ENCODE measurements at regions not wholly inside any gene's neighbourhood (a gene's known extent, or its start where the extent isn't known, plus 50 kb on each side); places are given as distances from the start of the nearest gene placed in this dataset.
"Not testable (repeated sequence)": the region's sequence is repeated elsewhere in the genome, so short reads cannot be mapped to it uniquely, and the experiment has no call there.

DNA sequence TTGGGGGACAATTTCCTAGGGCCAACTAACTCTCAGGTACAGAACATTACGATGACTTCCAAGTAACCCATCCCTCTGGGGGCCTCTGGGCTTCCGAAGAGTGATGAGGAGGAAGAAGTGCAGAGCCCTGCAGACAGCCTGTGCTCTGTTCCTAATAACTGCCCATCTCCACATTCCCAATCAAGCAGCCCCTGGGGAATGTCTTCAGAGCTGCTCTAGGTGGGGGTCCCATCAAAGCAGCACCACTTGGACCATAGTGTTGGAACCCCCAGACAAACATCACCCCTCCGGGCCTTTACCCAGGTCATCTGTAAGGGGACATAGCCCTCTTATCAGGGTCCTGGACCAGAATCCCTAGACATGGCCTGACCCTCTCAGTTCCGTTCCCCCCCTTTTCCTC lies 357.3 kb downstream of the NPHP4 start:
- DNase-seq (ENCODE audit: low read depth): no peak

DNA sequence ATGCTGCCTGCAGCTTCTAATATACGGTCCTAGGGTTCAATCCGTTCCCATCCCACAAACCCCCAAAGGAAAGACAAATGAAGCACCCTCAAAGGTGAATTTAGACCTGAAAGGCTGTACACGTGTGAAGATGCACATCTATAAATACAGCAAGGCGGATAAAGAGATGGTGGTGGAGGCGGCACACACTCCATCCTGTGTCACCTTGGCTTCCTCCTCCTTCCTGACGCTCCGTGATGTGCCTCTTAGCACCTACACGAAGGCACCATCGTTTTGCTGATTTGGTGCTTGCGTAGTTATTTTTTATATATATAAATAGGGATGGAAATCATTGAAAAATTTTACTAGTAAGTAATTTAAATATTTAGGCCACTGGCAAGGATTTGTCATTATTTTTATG lies 359.4 kb downstream of the NPHP4 start:
- no peak for DNase-seq (ENCODE audit: low read depth)

DNA sequence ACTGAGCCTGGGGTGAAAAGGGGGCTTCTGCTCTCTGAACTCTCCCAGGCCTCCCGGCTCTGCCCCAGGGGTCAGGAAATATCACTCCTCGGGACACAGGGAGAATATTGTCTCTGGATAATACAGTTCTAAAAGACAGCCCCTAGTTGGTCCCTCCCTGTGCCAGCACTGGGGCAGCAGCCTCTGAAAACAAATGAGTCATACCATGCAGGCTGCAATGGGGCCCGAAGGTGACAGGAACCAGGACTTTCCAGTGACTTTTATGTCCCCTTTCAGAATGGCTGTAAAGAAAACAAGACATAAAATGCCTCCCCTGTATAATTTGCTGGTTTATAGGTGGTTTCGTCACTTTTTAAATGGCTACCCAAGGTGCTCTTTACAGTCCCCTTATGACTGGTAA lies 360.0 kb downstream of the NPHP4 start:
- no peak for DNase-seq (ENCODE audit: low read depth)

DNA sequence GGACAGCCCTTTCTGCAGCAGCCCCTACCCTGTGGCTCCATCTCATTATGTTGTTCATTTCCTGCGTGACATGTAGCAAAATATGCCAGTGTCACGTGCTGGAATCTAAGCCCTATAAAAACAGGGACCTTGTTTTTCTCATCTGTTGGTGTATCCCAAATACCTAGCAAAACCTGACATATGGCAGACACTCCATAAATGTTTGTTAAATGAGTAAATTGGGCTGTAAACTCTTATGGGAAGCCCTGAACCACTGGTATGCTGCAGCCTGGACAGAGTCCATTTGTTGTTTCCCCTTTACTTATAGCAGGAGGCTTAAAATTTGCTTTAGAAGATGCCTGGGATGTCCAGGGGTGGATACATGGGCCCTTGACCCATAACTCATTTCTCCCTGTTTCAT lies 363.8 kb downstream of the NPHP4 start:
- no peak for DNase-seq (ENCODE audit: low read depth)

DNA sequence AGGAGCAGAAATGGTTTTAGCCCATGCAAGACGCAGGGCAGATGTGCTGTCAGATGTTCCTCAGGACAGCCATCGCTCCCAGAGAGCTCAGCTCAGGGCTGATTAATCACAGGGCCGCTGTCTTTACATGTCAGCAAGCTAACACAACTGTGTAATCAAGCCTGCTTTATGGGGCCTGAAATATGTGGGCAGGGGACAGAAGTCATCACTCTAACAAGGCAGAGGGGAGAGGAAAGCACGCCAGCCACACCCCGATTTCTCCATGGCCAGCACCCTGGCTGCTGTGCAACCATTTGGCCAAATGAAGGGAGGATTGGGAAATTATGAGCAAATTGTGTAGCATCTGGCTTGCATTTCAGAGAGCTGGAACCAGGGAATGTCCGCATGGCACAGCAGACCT lies 368.8 kb downstream of the NPHP4 start:
- DNase-seq (ENCODE audit: low read depth): no peak

DNA sequence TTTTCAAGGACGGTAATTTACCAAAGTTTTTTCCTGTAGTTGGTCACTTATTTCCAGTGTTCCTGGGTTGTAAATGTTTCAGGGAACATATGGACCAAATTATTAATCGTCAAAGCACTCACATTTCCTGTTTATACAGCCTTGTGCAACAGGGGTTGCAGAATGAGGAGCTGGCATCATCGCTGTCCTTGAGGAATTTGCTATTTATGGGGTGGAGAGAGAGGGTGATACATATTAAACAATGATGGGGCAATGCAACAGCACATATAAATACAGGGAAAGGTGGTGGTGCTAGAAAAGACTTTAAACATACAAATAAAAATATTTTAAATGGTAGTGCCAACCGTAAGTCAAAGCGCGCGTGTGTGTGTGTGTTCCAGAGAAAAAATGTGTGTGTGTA lies 369.8 kb downstream of the NPHP4 start:
- DNase-seq (ENCODE audit: low read depth): no peak

DNA sequence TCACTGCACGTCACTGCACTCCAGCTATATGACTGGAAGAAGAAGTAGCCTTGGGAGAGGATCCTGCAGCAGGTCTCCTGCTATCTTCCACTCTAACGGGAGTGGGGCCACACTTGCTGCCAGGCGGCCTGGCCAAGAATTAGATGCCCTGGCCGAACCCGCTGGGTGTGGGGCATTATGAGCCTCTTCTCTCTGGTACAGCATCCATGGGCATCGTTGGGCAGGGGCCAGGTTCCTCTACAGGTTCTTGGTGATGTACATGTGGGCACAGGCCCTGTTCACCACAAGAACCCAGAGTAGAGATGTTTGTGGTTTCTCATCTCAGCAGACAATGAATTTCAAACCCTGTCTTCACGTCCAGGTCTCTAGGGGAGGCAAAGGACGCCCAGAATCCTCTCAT lies 370.5 kb downstream of the NPHP4 start:
- DNase-seq (ENCODE audit: low read depth): no peak

DNA sequence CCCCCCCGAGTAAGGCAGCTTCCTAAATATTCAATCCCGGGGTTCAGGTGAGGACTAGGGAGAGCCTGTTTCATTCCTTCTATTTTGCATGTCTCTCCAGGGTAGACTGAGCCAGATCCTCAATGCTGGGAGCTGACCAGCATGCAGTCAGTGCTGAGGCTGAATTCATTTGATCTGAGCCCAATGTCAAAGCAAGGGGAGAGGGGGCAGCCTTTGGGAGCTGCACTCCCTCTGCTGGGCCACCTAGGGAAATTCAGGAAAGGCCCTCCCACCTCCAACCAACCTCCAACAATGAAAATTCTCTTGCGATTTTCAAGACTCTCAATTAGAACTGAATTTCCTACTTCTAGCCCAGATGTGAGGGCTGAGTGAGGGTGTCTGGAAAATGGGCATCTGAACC lies 371.2 kb downstream of the NPHP4 start:
- DNase-seq (ENCODE audit: low read depth): no peak

DNA sequence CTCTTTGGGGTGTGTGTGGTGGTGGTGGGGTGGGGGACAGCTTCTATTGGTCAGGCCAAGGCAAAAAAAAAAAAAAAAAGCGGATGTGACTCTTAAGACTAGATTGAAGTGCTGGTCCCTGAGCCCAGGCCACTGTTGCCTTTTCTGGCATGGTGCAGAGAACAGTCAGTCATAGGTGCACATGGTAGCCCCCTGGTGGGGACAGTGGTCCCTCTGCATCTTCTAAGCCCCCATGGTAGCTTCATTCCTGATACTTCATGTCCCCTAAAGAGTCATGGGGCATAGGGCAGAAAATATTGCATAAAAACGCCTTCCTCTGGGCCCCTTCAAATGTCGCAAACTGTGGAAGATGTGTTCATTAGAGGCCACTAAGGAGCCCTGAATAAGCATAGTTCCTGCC lies 371.8 kb downstream of the NPHP4 start:
- DNase-seq (ENCODE audit: low read depth): no peak

DNA sequence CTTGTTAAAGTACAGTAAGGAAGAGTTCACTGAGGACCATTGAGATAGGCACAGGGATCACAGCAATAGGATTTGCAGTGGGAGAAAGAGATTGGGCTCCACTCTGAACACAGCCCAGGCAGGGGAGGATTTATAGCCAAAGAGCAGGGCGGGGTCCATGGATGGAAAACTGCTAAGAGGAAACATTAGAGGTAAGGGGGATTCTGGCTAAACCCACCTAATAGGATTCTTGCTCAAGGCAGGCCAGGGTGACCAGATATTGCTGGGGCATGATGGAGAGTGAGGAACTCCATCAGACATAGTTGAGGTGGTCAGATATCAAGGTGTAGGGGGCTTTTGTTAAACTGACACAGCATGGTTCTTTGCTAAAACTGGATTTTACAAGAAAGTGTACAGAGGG lies 372.8 kb downstream of the NPHP4 start:
- no peak for DNase-seq (ENCODE audit: low read depth)

DNA sequence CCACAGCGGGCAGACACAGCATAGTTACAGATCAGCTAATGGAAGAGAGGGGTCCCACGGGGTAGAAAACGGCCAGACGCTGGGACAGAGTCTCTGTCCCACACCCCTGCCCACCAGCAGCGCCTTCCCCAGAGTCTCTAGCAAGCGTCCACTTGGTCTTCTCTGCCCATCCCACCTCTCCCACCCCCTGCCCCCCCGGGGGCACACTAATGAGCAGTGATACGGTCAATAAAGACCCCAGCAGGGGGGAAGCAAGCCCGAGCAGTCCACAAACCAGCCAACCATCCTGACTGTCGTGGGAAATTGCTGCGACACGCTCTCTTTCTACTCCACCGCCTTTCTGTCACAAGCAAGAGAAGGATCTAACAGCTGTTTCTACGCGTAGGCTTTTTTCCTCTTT lies 374.7 kb downstream of the NPHP4 start:
- DNase-seq (ENCODE audit: low read depth): no peak

DNA sequence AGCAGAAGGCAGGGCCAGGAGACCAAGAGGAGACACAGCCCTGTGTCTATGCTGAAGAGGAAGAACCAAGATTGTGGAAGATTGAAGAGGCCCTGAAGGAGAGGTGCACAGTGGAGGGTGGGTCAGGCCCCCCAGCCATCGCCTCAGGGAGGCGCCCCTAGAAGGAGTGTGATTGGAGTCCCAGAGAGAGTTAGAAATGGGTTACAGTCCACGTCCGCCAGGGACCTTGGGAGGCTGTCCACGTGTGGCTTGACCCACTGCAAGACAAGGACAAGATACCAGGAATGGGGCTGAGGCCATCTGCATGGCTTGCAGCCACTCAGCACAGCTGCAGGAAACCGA lies 375.1 kb downstream of the NPHP4 start:
- no peak for DNase-seq (ENCODE audit: low read depth)

DNA sequence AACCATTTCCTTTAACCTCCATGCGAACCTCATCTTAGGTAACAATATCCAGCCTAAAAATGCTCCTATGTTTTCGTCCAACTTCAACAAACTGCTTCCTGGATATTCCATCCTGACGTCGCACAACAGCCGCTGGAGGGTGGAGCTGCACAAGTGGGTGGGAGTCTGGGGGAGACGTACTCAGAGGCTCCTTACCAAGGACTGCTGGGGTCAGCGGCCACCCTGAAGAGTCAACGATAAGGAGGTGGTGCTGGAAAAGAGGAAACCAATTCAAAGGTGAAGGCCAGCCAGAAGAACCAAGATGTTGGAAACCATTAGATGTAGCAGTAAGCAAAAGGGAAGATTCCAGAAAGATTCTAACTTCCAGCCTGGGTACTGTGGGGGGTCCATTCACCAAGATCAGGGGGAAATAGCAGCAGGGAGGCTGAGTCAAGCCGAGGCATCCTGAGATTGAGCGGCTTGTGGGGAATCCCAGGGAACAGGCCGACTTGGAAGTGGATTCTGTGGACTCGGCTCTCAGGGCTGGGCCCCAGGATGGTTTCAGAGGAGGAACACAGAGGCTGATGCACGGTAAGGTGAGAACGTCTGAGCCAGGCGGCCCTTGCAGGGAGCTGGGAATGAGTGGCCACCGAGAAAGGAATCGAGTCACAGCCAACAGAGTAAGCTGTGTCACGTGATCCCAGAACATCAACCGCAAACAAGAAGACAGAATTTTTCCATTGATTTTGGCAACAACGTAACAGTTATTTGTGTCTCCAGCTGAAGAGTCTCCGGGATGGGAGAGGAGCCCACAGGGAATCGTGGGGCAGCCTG lies 375.7 kb downstream of the NPHP4 start:
- no peak for DNase-seq (ENCODE audit: low read depth)

DNA sequence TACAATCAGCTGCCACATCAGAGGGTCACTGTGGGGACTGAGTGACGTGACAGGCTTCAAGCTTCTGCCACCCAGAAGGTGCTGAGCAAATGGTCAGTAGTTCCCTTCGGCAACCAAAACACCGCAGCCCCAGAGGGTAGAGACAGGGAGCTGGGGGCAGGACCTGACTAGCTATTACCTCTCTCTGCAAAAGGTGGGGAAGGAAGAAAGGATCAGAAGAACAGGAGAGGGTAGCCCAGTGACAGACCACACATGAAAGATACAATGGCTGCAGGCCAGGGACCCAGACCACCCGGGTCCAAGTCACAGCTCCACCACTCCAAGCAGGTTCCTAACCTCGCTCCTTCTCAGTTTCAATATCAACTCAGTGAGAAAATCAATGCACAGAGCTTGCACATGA lies 377.1 kb downstream of the NPHP4 start:
- no peak for DNase-seq (ENCODE audit: low read depth)

DNA sequence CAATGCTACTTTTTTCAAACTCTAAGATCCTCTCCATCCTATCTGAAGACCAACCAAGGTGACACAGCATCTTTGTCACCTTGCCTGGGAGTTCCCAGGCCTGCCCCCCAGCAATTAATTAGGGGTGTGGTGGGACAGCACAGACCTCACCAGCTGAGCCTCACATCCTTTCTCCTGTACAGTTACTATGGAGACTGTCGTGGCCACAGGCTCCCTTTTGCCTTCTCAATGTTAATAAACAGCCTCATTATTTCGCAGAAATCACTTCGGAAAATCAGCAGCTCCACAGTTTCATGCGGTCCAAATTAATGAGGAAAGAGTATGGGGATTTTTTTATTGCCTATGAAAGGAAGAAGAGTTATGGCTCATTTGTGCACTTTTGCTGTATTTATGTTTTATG lies 378.3 kb downstream of the NPHP4 start:
- no peak for DNase-seq (ENCODE audit: low read depth)

DNA sequence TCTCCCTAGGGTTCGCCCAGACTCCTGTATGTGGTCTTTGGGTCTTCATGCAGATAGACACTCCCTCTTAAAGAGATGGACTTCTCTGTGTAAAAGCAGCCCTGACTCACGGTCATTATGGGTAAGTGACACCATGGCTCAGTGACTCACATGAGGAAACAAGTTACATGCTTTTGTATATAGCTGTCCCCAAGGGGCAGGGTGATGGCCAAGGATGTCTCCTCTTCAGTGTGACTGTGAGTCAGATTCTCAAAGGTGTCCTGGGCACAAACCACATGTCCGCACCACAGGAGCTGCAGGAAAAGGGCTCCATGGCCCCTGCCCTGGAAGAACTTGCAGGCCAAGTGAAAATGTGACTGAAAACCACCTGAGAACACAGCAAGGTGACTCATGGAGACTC lies 380.4 kb downstream of the NPHP4 start:
- DNase-seq (ENCODE audit: low read depth): no peak

DNA sequence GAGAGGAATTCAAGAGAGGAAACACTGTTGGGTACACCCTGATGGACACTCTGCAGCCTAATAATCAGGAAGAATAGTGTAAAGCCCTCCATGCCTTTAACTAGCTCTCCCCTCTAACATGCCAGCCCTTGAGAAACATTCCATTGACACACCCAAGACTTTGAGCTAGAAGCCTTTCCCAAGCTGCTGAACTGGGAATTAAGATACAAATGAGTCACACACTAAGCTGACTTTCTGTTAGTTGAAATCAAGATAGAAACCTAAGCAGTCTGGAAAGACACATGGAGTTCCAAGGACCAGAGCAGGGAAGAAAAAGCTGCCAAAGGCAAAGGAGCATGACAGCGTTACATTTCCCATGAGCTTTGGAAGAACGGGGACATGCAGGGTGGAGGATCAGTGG lies 380.8 kb downstream of the NPHP4 start:
- no peak for DNase-seq (ENCODE audit: low read depth)

DNA sequence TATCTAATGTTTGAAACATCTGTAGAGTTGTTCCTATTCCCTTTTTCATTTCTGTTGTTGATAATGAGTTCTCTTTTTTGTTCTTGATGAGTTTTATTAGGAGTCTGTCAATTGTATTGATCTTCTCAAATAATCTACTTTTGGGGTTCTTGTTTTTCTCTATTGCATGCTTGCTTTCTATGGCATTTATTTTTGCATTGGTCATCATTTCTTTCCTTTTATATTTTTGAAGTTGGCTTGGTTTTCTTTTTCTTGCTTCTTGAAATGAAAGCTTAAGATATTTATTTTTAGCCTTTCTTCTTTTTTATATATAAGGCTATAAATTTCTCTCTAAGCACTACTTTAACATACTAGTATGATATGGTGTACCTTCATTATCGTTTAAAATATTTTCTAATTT lies 381.8 kb downstream of the NPHP4 start:
- no peak for DNase-seq (ENCODE audit: low read depth)

DNA sequence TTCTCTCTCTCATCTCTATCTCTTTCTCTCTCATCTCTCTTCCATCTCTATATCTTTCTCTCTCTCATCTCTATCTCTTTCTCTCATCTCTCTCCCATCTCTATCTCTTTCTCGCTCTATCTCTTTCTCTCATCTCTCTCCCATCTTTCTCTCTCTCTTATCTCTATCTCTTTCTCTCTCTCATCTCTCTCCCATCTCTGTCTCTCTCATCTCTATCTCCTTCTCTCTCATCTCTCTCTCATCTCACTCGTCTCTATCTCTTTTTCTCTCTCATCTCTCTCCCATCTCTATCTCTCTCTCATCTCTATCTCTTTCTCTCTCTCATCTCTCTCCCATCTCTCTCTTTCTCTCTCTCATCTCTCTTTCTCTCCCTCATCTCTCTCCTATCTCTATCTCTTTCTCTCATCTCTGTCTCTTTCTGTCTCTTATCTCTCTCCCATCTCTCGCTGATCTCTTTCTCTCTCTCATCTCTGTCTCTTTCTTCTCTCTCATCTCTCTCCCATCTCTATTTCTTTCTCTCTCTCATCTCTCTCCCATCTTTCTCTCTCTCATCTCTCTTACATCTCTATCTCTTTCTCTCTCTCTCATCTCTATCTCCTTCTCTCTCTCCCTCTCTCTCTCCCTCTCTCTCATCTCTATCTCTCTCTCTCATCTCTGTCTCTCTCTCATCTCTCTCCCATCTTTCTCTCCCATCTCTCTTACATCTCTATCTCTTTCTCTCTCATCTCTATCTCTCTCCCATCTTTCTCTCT lies 388.7 kb downstream of the NPHP4 start:
- no peak for DNase-seq (ENCODE audit: low read depth)

DNA sequence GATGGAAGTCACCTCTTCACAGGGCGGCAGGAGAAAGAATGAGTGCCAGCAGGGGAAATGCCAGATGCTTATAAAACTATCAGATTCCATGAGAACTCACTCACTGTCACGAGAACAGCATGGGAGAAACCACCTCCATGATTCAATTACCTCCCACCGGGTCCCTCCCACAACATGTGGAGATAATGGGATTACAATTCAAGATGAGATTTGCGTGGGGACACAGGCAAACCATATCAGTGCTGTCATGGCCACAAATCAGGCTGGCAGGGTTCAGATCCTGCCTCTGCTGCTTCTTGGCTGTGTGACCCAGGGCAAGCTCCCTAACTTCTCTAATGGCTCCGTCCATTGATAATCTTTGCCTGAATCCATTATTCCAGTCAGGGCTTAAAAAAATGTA lies 389.5 kb downstream of the NPHP4 start:
- not testable (repeated sequence) for DNase-seq (ENCODE audit: low read depth)

DNA sequence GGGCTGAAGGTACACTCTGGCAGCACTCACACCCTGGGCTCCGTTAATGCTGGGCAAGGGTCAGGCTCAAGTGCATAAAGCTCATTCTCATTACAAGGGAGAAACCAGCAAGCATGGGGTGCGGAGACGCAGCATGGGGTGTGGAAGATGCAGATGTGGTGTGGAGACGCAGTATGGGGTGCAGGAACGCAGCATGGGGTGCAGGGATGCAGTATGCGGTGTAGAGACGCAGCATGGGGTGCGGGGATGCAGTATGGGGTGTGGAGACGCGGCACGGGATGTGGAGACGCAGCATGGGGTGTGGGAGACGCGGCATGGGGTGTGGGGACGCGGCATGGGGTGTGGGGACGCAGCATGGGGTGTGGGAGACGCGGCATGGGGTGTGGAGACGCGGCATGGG lies 390.7 kb downstream of the NPHP4 start:
- no peak for DNase-seq (ENCODE audit: low read depth)

DNA sequence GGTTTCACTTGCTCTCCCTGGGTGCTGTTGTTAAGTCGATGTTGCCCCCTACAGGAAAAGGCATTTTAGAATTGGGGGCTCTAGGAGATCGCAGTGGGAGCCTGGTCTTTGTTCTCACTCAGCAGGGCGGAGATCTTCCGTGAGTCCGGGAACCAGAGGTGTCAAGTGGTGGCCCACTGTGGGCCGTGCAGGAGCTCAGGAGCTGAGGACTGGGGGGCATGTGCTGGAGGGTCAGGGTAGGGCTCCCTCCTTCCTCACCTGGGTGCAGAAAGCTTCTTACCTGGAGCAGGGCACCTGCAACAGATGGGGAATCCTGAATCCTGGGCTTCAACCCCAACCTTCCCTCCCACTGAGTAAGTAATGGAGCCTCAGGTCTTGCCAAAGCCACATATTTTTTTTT lies 392.7 kb downstream of the NPHP4 start:
- no peak for DNase-seq (ENCODE audit: low read depth)

DNA sequence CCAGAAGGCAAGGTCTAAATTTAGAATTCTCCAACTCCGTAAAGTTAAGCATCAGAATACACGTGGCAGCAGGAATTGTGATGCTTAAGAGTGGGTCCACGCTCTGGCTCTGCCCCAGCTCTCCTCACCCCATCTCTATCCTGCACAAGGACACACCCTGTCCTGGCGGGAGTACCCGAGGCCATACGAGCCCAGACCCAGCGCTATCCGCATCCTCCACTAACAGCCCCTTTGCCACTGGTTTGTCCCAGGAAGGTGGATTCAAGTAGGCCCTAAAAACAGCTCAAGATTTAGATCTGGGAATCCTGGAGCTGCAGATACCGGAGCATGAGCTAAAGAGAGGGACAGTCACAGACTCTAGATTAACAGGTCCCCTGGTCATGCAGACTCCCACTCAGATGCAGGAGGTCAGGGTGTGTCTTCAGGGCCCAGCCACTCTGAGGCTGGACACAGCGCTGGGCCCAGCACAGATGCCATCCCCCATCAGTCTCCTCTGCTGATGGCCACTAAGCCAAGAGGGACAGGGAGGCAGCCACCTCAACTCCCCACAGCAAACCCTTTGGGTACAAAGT lies 393.3 kb downstream of the NPHP4 start:
- no peak for DNase-seq (ENCODE audit: low read depth)

Measured in GM04504 (cell line).